Raji (cell line): ENCODE measurements at regions not wholly inside any gene's neighbourhood (a gene's known extent, or its start where the extent isn't known, plus 50 kb on each side); places are given as distances from the start of the nearest gene placed in this dataset.

Experiments used
- POLR2A ChIP-seq: IDR thresholded peaks from 2 replicates; pipeline ENCODE4 v1.6.1; 2011; ENCODE audit warnings: low read depth, low read length, control low read depth; ENCODE audit not compliant: insufficient read depth

DNA sequence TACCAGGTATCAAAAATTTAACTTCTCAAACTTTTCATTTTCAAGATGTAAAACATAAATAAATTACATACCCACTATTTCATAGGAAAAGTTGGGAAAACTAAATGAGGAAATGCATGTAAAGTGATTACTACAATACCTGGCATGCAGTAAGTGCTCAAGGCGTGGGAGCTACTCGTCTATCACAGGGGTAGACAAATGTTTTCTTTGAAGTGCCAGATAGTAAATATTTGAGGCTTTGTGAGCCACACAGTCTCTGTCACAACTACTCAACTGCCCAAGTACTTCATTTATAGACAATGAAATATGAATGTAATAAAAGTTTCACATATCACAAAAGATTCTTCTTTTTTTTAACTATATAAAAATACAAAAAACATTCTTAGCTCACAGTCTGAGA lies 96.4 kb upstream of the PCGF5 start:
- TF ChIP-seq POLR2A = no peak

GRCh38 chr10:91126471-91126870 lies 94.0 kb upstream of the PCGF5 start:
- no peak for TF ChIP-seq POLR2A

- no peak for TF ChIP-seq POLR2A
Measured at GRCh38 chr10:91127341-91128082, 93.0 kb upstream of the PCGF5 start.

DNA sequence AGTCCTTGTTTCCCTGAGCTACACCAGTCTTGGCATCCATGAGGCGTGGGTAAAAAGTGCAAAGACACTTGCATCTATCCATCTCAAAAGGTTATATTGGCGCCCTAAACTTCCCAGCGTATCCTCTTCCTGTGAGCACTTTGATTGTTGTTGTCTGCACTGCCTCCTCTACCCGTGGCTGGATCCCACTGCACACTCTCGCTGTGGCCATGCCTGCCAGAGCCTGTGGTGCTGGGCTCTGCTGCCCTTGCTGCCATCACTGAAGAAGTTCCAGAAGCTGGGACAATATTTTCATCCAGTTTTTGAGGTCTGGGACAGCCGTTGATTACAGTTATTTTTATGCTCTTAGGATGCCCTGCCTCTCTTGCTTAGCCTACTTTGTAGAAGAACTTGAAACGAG lies 85.3 kb upstream of the PCGF5 start:
- no peak for TF ChIP-seq POLR2A

GRCh38 chr10:91137011-91137643 lies 83.3 kb upstream of the PCGF5 start:
- no peak for TF ChIP-seq POLR2A

DNA sequence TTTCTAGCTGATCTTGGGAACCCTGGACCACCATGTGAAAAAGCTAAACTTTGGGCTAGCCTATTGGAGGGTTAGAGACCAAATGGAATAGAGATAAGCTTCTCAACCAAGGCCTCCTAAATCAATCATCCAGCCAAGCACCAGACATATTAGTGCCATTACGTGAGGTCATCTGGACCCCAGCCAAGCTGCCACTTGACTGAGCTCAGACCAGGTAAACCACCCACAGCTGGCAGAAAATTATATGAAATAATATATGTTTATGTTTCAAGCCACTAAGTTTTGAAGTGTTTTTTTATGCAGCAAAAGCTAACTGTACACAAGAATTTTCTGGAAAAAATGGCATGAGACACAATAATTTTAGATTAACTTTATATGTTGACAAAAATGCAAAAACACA lies 82.6 kb upstream of the PCGF5 start:
- TF ChIP-seq POLR2A = no peak

DNA sequence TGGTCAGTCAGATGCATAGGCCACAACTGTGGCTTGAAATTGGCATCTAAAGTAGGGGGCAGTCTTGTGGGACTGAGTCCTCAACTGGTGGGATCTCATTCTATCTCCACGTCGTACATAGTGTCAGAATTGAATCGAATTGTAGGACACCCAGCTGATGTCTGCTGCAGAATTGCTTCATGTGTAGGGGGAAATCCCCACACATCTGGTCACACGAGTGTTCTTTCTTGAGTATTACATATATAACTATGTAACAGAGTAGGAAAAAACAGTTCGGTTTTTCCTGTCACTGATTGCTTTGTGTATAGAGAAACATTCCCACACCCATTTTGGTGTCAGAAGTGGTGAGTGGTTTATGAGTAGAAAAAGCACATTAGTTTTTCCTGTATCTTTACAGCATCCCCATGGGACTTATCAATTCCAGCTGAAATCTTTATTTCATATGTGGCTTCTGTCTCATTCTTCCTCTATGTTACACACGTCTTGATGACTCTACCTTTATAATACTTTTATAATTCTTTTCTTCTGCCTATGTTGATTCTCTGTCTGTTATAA lies 79.4 kb upstream of the PCGF5 start:
- TF ChIP-seq POLR2A = no peak

- no peak for TF ChIP-seq POLR2A
Measured at GRCh38 chr10:91144961-91145360, 75.5 kb upstream of the PCGF5 start.

GRCh38 chr10:91146146-91146545 lies 74.3 kb upstream of the PCGF5 start:
- no peak for TF ChIP-seq POLR2A

GRCh38 chr10:91149550-91149949 lies 70.9 kb upstream of the PCGF5 start:
- TF ChIP-seq POLR2A = no peak

DNA sequence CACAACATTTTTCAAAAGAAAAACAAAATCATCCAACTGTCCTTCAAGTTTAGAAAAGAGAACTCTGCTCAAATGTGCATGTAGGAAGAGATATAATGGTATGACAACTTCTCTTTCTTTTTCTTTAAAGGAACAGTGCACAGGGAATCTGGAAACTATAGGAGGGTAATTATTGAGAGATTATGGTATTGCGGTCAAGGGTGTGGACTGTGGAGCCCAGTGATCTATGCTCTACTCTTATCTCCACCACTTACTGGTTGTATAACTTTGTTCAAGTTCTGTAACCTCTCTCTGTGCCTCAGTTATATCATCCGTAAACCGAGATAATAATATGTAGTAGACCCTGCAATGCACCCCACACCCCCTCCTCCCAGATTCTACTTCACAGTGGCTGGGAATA lies 69.8 kb upstream of the PCGF5 start:
- TF ChIP-seq POLR2A = no peak

DNA sequence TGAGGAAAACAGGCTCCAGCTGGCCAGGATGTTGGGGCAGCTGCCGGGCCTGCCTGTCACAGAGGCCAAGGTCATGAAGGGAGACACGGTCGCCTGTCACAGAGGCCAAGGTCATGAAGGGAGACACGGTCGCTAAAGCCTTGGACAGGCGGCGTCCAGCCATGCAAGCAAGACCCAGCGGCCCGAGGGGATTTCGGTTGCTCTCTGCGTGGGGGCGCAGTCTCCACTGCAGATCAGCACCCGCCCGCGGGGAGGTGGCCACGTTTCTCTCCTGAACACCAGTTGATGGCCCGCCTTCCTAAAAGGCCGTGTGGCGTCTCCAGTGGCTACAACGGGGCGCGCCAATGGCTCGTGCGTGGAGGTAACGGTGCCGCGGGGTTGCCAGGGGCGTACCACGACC lies 67.0 kb upstream of the PCGF5 start:
- TF ChIP-seq POLR2A = no peak

GRCh38 chr10:91154842-91155241 lies 65.6 kb upstream of the PCGF5 start:
- TF ChIP-seq POLR2A = no peak

- no peak for TF ChIP-seq POLR2A
Measured at GRCh38 chr10:91156196-91156595, 64.3 kb upstream of the PCGF5 start.

DNA sequence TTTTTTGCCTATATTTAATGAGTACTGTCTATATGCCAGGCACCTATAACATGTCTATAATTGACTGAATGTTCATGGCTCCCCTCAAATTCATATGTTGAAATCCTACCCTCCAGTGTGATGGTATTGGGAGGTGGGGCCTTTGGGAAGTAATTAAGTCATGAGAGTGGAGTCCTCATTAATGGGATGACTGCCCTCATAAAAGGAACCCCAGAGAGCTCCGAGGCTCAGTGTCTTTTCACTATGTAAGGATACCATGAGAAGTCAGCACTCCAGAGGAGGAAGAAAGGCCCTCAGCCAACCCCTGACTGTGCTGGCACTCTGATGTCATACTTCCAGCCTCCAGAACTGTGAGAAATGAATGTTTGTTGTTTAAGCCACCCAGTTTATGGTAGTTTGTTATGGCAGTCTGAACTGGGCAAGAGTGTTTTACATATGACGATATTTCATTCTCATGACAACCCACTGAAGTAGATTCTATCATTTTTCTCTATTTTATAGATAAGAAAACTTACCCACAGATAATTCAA lies 61.1 kb upstream of the PCGF5 start:
- TF ChIP-seq POLR2A = no peak

GRCh38 chr10:91162050-91162494 lies 58.4 kb upstream of the PCGF5 start:
- no peak for TF ChIP-seq POLR2A
